Astrocyte (in vitro differentiated cells and primary cell): ENCODE measurements at regions not wholly inside any gene's neighbourhood (a gene's known extent, or its start where the extent isn't known, plus 50 kb on each side); places are given as distances from the start of the nearest gene placed in this dataset.

Experiments used
- DNase-seq: peaks from one replicate; pipeline ENCODE4 v3.0.0-alpha.2; 2010; ENCODE audit warnings: low read depth
- FAIRE-seq: peaks from 2 replicates; lab custom pipeline; 2011; peaks lifted over from hg19 to GRCh38; lab: Jason Lieb, UNC
- H2AFZ ChIP-seq: 2 replicates; pipeline ENCODE4 v1.6.0; 2012; ENCODE audit warnings: low read depth, low read length, inconsistent platforms
- H3K27ac ChIP-seq: 2 replicates; pipeline ENCODE4 v1.5.1; 2011; ENCODE audit warnings: low read depth, low read length, inconsistent platforms
- H3K27me3 ChIP-seq: 2 replicates; pipeline ENCODE4 v1.6.0; 2011; ENCODE audit warnings: low read length, inconsistent platforms; ENCODE audit not compliant: insufficient read depth
- H3K36me3 ChIP-seq: 2 replicates; pipeline ENCODE4 v1.5.1; 2011; ENCODE audit warnings: low read length, inconsistent platforms; ENCODE audit not compliant: insufficient read depth
- H3K4me1 ChIP-seq: 2 replicates; pipeline ENCODE4 v1.5.1; 2011; ENCODE audit warnings: low read length, inconsistent platforms; ENCODE audit not compliant: insufficient read depth
- H3K4me2 ChIP-seq: 2 replicates; pipeline ENCODE4 v1.6.0; 2012; ENCODE audit warnings: low read length, inconsistent platforms
- H3K4me3 ChIP-seq: 2 replicates; pipeline ENCODE4 v1.5.1; 2011; ENCODE audit warnings: low read depth, mild to moderate bottlenecking, low read length, inconsistent platforms; ENCODE audit not compliant: insufficient read depth
- H3K79me2 ChIP-seq: 2 replicates; pipeline ENCODE4 v1.6.0; 2012; ENCODE audit warnings: mild to moderate bottlenecking, low read length, inconsistent platforms; ENCODE audit not compliant: insufficient read depth
- H3K9ac ChIP-seq: 2 replicates; pipeline ENCODE4 v1.6.0; 2012; ENCODE audit warnings: mild to moderate bottlenecking, low read length, inconsistent platforms
- H3K9me3 ChIP-seq: 2 replicates; pipeline ENCODE4 v1.5.1; 2012; ENCODE audit warnings: low read depth, mild to moderate bottlenecking, low read length, inconsistent platforms; ENCODE audit not compliant: insufficient read depth
- H4K20me1 ChIP-seq: 2 replicates; pipeline ENCODE4 v1.6.0; 2012; ENCODE audit warnings: low read length, inconsistent platforms; ENCODE audit not compliant: insufficient read depth
- H3K27ac Mint-ChIP-seq: one replicate; pipeline ENCODE4 v1.8.0; 2021; ENCODE audit warnings: mild to moderate bottlenecking, mixed read lengths; ENCODE audit not compliant: unreplicated experiment
- H3K27me3 Mint-ChIP-seq: one replicate; pipeline ENCODE4 v1.8.0; 2021; ENCODE audit warnings: low read depth, mixed read lengths; ENCODE audit not compliant: unreplicated experiment
- H3K36me3 Mint-ChIP-seq: one replicate; pipeline ENCODE4 v1.8.0; 2021; ENCODE audit warnings: low read depth, mixed read lengths; ENCODE audit not compliant: unreplicated experiment
- H3K4me1 Mint-ChIP-seq: one replicate; pipeline ENCODE4 v1.8.0; 2021; ENCODE audit warnings: low read depth, mixed read lengths; ENCODE audit not compliant: unreplicated experiment
- H3K4me3 Mint-ChIP-seq: one replicate; pipeline ENCODE4 v1.8.0; 2021; ENCODE audit warnings: mild to moderate bottlenecking, moderate library complexity, mixed read lengths; ENCODE audit not compliant: unreplicated experiment
- H3K9me3 Mint-ChIP-seq: one replicate; pipeline ENCODE4 v1.8.0; 2021; ENCODE audit warnings: mild to moderate bottlenecking, mixed read lengths; ENCODE audit not compliant: unreplicated experiment
- CTCF ChIP-seq: IDR thresholded peaks from 2 replicates; pipeline ENCODE4 v1.5.1; 2011; ENCODE audit warnings: low read depth, mild to moderate bottlenecking, inconsistent platforms, low read length, moderate library complexity; ENCODE audit not compliant: insufficient read depth
- EZH2 ChIP-seq: IDR thresholded peaks from 2 replicates; pipeline ENCODE4 v1.6.1; 2012; ENCODE audit warnings: mild to moderate bottlenecking, low read length, inconsistent platforms; ENCODE audit not compliant: insufficient read depth

GRCh38 chr7:21200503-21200902 lies 227.4 kb upstream of the SP4 start:
- Mint-ChIP-seq H3K27ac (no peak overlapping the region), H3K36me3 (no peaks in the 10 kb centered on the region), H3K27me3 (no peaks in the 10 kb centered on the region), H3K9me3 (no peaks in the 10 kb centered on the region), H3K4me3 (no peak overlapping the region), H3K4me1 (no peaks in the 10 kb centered on the region)
- H3K27me3 ChIP-seq: no peaks in the 10 kb centered on the region
- H3K79me2 ChIP-seq: no peaks in the 10 kb centered on the region
- no peak overlapping the region for H3K4me3 ChIP-seq
- H2AFZ ChIP-seq: no peak overlapping the region
- H3K27ac ChIP-seq: no peak overlapping the region
- DNase-seq (no peak), FAIRE-seq (no peak)
- H4K20me1 ChIP-seq: no peaks in the 10 kb centered on the region
- H3K4me1 ChIP-seq: no peaks in the 10 kb centered on the region
- H3K9me3 ChIP-seq: no peaks in the 10 kb centered on the region
- TF ChIP-seq EZH2 (no peak), CTCF (no peak)
- H3K36me3 ChIP-seq: no peaks in the 10 kb centered on the region
- H3K9ac ChIP-seq: no peak overlapping the region
- H3K4me2 ChIP-seq: no peak overlapping the region

- Histone ChIP-seq H3K36me3 (no peaks in the 10 kb centered on the region), H3K4me2 (no peak overlapping the region), H3K9ac (no peak overlapping the region), H3K4me1 (no peaks in the 10 kb centered on the region), H3K4me3 (no peak overlapping the region), H2AFZ (no peak overlapping the region), H3K27ac (no peak overlapping the region), H3K9me3 (no peaks in the 10 kb centered on the region), H4K20me1 (no peaks in the 10 kb centered on the region), H3K79me2 (no peaks in the 10 kb centered on the region), H3K27me3 (no peaks in the 10 kb centered on the region)
- Mint-ChIP-seq H3K36me3 (no peaks in the 10 kb centered on the region), H3K27ac (no peak overlapping the region), H3K4me1 (no peaks in the 10 kb centered on the region), H3K27me3 (no peaks in the 10 kb centered on the region), H3K9me3 (no peaks in the 10 kb centered on the region), H3K4me3 (no peak overlapping the region)
- TF ChIP-seq CTCF (no peak), EZH2 (no peak)
- FAIRE-seq (no peak), DNase-seq (no peak)
These were observed 213.2 kb upstream of the SP4 start for GRCh38 chr7:21214657-21215056.

GRCh38 chr7:21215307-21215706 lies 212.6 kb upstream of the SP4 start:
- H3K27me3 ChIP-seq: no peaks in the 10 kb centered on the region
- FAIRE-seq: no peak
- Mint-ChIP-seq H3K36me3 (no peaks in the 10 kb centered on the region), H3K4me3 (no peak overlapping the region), H3K27ac (no peak overlapping the region), H3K27me3 (no peaks in the 10 kb centered on the region), H3K4me1 (no peaks in the 10 kb centered on the region), H3K9me3 (no peaks in the 10 kb centered on the region)
- no peak overlapping the region for H3K27ac ChIP-seq
- H4K20me1 ChIP-seq: no peaks in the 10 kb centered on the region
- peaks cover 4% of the 10 kb centered on the region for H3K9me3 ChIP-seq
- TF ChIP-seq EZH2 (no peak), CTCF (no peak)
- no peak for DNase-seq
- H3K4me3 ChIP-seq: no peak overlapping the region
- H2AFZ ChIP-seq: no peak overlapping the region
- H3K79me2 ChIP-seq: no peaks in the 10 kb centered on the region
- H3K9ac ChIP-seq: no peak overlapping the region
- no peaks in the 10 kb centered on the region for H3K4me1 ChIP-seq
- no peaks in the 10 kb centered on the region for H3K36me3 ChIP-seq
- no peak overlapping the region for H3K4me2 ChIP-seq
